ENCODE measurements at regions not wholly inside any gene's neighbourhood (a gene's known extent, or its start where the extent isn't known, plus 50 kb on each side); places are given as distances from the start of the nearest gene placed in this dataset.

GRCh38 chr4:13268703-13269102 is 215.4 kb downstream of the RAB28 start (continued):
- TF ChIP-seq RFXAP (CRISPR knock-in tag; IDR thresholded peaks at IDR 0.05; ENCODE audit: borderline replicate concordance) = no peak
- TF ChIP-seq ZNF839 (CRISPR knock-in tag; IDR thresholded peaks at IDR 0.05; ENCODE audit: borderline replicate concordance) = no peak

DNA sequence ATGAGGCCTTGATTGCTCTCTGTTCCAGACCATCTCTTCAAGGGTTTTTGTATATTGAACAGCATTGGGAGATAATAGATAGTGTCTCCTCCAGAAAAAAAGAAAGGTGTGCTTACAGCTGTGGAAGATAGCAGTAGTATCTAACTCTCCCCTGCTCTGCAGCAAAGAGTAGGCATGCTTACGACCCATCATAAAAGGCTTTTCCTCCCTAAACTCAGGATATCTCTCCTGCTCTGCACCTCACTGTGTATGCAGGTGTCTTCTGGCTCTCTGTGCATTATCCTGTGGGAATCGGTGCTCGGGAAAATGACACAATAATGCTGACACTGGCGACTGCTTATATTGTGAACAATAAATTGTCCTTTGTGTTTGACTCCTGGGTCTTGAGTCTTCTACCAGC is 216.0 kb downstream of the RAB28 start:
- Histone ChIP-seq H3K4me2 (ENCODE audit: low read depth, low read length) (no peak overlapping the region), H3K4me3 (replicated peaks in 1 of 3; ENCODE audit: insufficient read depth in 1 of 3, low read depth in 2 of 3, low read length in 3 of 3) (no peak overlapping the region), H4K20me1 (ENCODE audit: insufficient read depth, low read length) (no peaks in the 10 kb centered on the region), H3K27me3 (ENCODE audit: control insufficient read depth in 1 of 2, insufficient read depth in 2 of 2, low read length in 2 of 2) (no peaks in the 10 kb centered on the region), H3K36me3 (replicated peaks in 1 of 2; ENCODE audit: control insufficient read depth in 1 of 2, insufficient read depth in 2 of 2, low read length in 2 of 2) (no peaks in the 10 kb centered on the region), H3K4me1 (ENCODE audit: insufficient read depth, low read length) (no peaks in the 10 kb centered on the region), H2AFZ (ENCODE audit: low read length) (no peak overlapping the region), H3K27ac (ENCODE audit: extremely low read length, insufficient read depth, low read length) (no peak overlapping the region), H3K79me2 (ENCODE audit: insufficient read depth, low read length) (no peaks in the 10 kb centered on the region), H3K9me3 (ENCODE audit: low read length) (0 out of 2 replicates have a peak, but pooled peaks cover under 1% of the 10 kb centered on the region), H3K9ac (ENCODE audit: insufficient read depth, low read depth, low read length) (no peak overlapping the region)
- in situ Hi-C loops (cut with HindIII; ENCODE audit: extremely low pct_ligation_motif_present, low pct_unique_long_range_greater_than_20kb) (no loop called here), intact Hi-C loops (cut with micrococcal nuclease; ENCODE audit: unreplicated experiment) (no loop called here)
- BruUV-seq (replicated peaks) = no TSS peak
- FAIRE-seq (no peak), ATAC-seq (no peak), DNase-seq (ENCODE audit: low spot score) (no peak)
- WGBS (ENCODE audit: low lambda C conversion rate) = 91% methylated on average over 4 of the region's 4 CpGs
- ChIA-PET POLR2A (no interaction called here), CTCF (ENCODE audit: low intra/inter-chr PET ratio, low total read pairs) (no interaction called here)
- TF ChIP-seq CEBPB (IDR thresholded peaks at IDR 0.05; ENCODE audit: borderline replicate concordance, low read depth, low read length) (no peak), ARNTL (CRISPR knock-in tag; IDR thresholded peaks at IDR 0.05) (no peak), ZNF160 (CRISPR knock-in tag; IDR thresholded peaks at IDR 0.05) (no peak), ZNF775 (CRISPR knock-in tag; IDR thresholded peaks at IDR 0.05; ENCODE audit: borderline replicate concordance) (no peak), ATM (IDR thresholded peaks at IDR 0.05; ENCODE audit: borderline replicate concordance) (no peak), ZNF460 (CRISPR knock-in tag; IDR thresholded peaks at IDR 0.05; ENCODE audit: borderline replicate concordance) (no peak), ATF1 (CRISPR knock-in tag; IDR thresholded peaks at IDR 0.05) (no peak), MYPOP (CRISPR knock-in tag; IDR thresholded peaks at IDR 0.05) (no peak), BCL6 (CRISPR knock-in tag; IDR thresholded peaks at IDR 0.05) (no peak), ZNF337 (CRISPR knock-in tag; IDR thresholded peaks at IDR 0.05; ENCODE audit: borderline replicate concordance, low read depth) (no peak), KLF15 (CRISPR knock-in tag; IDR thresholded peaks at IDR 0.05; ENCODE audit: borderline replicate concordance) (no peak)

Data from HepG2 (cell line).